ENCODE measurements at regions not wholly inside any gene's neighbourhood (a gene's known extent, or its start where the extent isn't known, plus 50 kb on each side); places are given as distances from the start of the nearest gene placed in this dataset.

DNA sequence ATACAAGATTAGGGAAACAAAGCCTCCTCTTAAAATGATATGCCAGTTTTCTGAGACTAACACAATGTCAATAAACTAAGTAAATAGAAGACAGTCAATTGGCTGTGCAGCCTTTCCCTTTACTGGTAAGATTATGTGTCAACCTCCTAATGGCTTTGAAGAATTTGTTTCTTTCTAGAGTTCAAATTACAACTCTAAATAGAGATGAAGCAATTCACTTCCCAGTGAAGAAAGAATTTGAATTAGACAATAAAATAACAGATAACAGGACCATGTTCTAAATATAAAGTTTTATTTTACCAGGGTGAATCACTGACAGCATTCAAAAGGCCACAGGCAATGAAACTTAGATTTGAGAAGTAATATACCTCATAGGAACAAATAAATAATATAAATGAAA lies 680.3 kb downstream of the PLA2G4A start:
- no peaks in the 10 kb centered on the region for H3K4me1 ChIP-seq (ENCODE audit: insufficient read depth, low read length, poor library complexity, severe bottlenecking)
- H2AFZ ChIP-seq (ENCODE audit: low read length), result no peak overlapping the region
- H3K36me3 ChIP-seq (ENCODE audit: insufficient read depth, low read length), result no peaks in the 10 kb centered on the region
- H3K4me2 ChIP-seq (ENCODE audit: low read length), result no peak overlapping the region
- H3K27ac ChIP-seq (ENCODE audit: low read depth, low read length, poor library complexity, severe bottlenecking), result no peak overlapping the region
- no peaks in the 10 kb centered on the region for H4K20me1 ChIP-seq (ENCODE audit: insufficient read depth, low read length)
- intact Hi-C loops (cut with micrococcal nuclease; ENCODE audit: unreplicated experiment), result no loop called here
- TF ChIP-seq EZH2phosphoT487 (IDR thresholded peaks at IDR 0.05; ENCODE audit: borderline replicate concordance, low read depth, low read length), result no peak
- TF ChIP-seq, protein P1, sequence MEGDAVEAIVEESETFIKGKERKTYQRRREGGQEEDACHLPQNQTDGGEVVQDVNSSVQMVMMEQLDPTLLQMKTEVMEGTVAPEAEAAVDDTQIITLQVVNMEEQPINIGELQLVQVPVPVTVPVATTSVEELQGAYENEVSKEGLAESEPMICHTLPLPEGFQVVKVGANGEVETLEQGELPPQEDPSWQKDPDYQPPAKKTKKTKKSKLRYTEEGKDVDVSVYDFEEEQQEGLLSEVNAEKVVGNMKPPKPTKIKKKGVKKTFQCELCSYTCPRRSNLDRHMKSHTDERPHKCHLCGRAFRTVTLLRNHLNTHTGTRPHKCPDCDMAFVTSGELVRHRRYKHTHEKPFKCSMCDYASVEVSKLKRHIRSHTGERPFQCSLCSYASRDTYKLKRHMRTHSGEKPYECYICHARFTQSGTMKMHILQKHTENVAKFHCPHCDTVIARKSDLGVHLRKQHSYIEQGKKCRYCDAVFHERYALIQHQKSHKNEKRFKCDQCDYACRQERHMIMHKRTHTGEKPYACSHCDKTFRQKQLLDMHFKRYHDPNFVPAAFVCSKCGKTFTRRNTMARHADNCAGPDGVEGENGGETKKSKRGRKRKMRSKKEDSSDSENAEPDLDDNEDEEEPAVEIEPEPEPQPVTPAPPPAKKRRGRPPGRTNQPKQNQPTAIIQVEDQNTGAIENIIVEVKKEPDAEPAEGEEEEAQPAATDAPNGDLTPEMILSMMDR (conservative IDR thresholded peaks at IDR 0.05; ENCODE audit: low read length), result no peak
- no peak overlapping the region for H3K4me3 ChIP-seq (ENCODE audit: low read depth, low read length, poor library complexity, severe bottlenecking)
- H3K9me3 ChIP-seq (ENCODE audit: low read length), result no peaks in the 10 kb centered on the region
- ChIA-PET CTCF (ENCODE audit: unreplicated experiment) (no interaction called here), POLR2A (interaction anchor here (0.7 kb wide), 1 partner anchor 945 kb away, joined by 3 read pairs; no protein-coding TSS in a partner anchor)
- BruUV-seq (replicated peaks), result no TSS peak
- H3K9me2 ChIP-seq (ENCODE audit: insufficient read depth, low read length), result no peaks in the 10 kb centered on the region
- no peak for DNase-seq (ENCODE audit: low spot score)
- no peaks in the 10 kb centered on the region for H3K79me2 ChIP-seq (ENCODE audit: insufficient read depth, low read depth, low read length)

DNA sequence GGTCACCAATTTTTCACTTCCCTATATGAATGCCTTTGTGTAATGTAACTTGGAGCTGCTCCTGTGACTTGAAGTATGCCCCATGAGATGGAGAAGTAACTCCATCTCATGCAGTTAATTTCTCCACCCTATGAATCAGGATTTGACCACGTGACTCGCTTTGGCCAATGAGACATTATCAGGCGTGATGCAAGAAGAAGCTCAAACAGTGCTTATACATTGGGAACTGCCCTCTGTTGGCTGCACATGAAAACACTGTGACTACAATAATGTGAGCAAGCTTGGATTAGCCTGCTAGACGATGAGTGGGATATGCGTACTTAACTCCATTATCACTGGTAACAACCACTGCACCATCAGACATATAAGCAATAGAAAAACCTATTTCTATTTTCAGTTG lies 684.4 kb downstream of the PLA2G4A start:
- H3K4me2 ChIP-seq (ENCODE audit: low read length), result no peak overlapping the region
- no peaks in the 10 kb centered on the region for H3K79me2 ChIP-seq (ENCODE audit: insufficient read depth, low read depth, low read length)
- H3K4me1 ChIP-seq (ENCODE audit: insufficient read depth, low read length, poor library complexity, severe bottlenecking), result no peaks in the 10 kb centered on the region
- H4K20me1 ChIP-seq (ENCODE audit: insufficient read depth, low read length), result no peaks in the 10 kb centered on the region
- no TSS peak for BruUV-seq (replicated peaks)
- H3K36me3 ChIP-seq (ENCODE audit: insufficient read depth, low read length), result no peaks in the 10 kb centered on the region
- ChIA-PET CTCF (ENCODE audit: unreplicated experiment) (no interaction called here), POLR2A (no interaction called here)
- no peak for DNase-seq (ENCODE audit: low spot score)
- no peak overlapping the region for H2AFZ ChIP-seq (ENCODE audit: low read length)
- no peaks in the 10 kb centered on the region for H3K9me2 ChIP-seq (ENCODE audit: insufficient read depth, low read length)
- intact Hi-C loops (cut with micrococcal nuclease; ENCODE audit: unreplicated experiment), result no loop called here
- H3K9me3 ChIP-seq (ENCODE audit: low read length), result no peaks in the 10 kb centered on the region
- H3K27ac ChIP-seq (ENCODE audit: low read depth, low read length, poor library complexity, severe bottlenecking), result no peak overlapping the region
- TF ChIP-seq, protein P1 (conservative IDR thresholded peaks at IDR 0.05; ENCODE audit: low read length), result no peak
- no peak for TF ChIP-seq EZH2phosphoT487 (IDR thresholded peaks at IDR 0.05; ENCODE audit: borderline replicate concordance, low read depth, low read length)
- H3K4me3 ChIP-seq (ENCODE audit: low read depth, low read length, poor library complexity, severe bottlenecking), result no peak overlapping the region

DNA sequence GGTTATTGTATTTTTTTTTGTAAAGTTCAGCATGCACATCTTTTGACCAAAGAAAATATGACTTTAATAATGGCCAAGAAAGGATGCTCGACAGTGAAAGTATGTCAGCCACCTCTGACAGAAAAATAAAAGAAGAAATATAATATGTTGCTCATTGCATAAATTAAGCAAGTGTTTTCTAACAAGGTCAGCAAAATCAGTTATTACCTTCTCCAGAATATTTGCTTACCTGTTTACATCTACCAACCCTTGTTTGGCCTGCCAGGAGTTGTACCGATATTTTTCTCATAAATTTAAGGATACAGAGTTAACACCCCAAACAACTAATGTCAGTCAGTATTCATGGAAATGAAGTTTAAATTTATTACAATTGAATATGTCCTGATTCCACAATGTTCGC lies 685.4 kb downstream of the PLA2G4A start:
- intact Hi-C loops (cut with micrococcal nuclease; ENCODE audit: unreplicated experiment), result no loop called here
- POLR2A ChIA-PET, result no interaction called here
- DNase-seq (ENCODE audit: low spot score), result no peak
- BruUV-seq (replicated peaks), result no TSS peak
- CTCF ChIA-PET (ENCODE audit: unreplicated experiment), result no interaction called here
- H2AFZ ChIP-seq (ENCODE audit: low read length), result no peak overlapping the region
- TF ChIP-seq EZH2phosphoT487 (IDR thresholded peaks at IDR 0.05; ENCODE audit: borderline replicate concordance, low read depth, low read length), result no peak
- TF ChIP-seq, protein P1 (conservative IDR thresholded peaks at IDR 0.05; ENCODE audit: low read length), result no peak
- H3K36me3 ChIP-seq (ENCODE audit: insufficient read depth, low read length), result no peaks in the 10 kb centered on the region
- H3K79me2 ChIP-seq (ENCODE audit: insufficient read depth, low read depth, low read length), result no peaks in the 10 kb centered on the region
- no peak overlapping the region for H3K4me3 ChIP-seq (ENCODE audit: low read depth, low read length, poor library complexity, severe bottlenecking)
- no peaks in the 10 kb centered on the region for H4K20me1 ChIP-seq (ENCODE audit: insufficient read depth, low read length)
- no peaks in the 10 kb centered on the region for H3K9me3 ChIP-seq (ENCODE audit: low read length)
- no peaks in the 10 kb centered on the region for H3K4me1 ChIP-seq (ENCODE audit: insufficient read depth, low read length, poor library complexity, severe bottlenecking)
- H3K9me2 ChIP-seq (ENCODE audit: insufficient read depth, low read length), result no peaks in the 10 kb centered on the region
- H3K27ac ChIP-seq (ENCODE audit: low read depth, low read length, poor library complexity, severe bottlenecking), result no peak overlapping the region
- no peak overlapping the region for H3K4me2 ChIP-seq (ENCODE audit: low read length)

All from OCI-LY7 (cell line).